GM23248 (cell line): ENCODE measurements at regions not wholly inside any gene's neighbourhood (a gene's known extent, or its start where the extent isn't known, plus 50 kb on each side); places are given as distances from the start of the nearest gene placed in this dataset.

Source experiments
- DNase-seq: peaks from one replicate; pipeline ENCODE4 v3.0.0-alpha.2; 2015
- H2AFZ ChIP-seq: fragments of 200-600 bp; sonication (generic); 2 replicates; pipeline ENCODE4 v1.6.1; 2016; ENCODE audit warnings: antibody characterized with exemption
- H3F3A ChIP-seq: fragments of 200-600 bp; sonication (generic); 2 replicates; pipeline ENCODE4 v1.6.1; 2016; ENCODE audit warnings: mild to moderate bottlenecking, antibody characterized with exemption, mixed run types; ENCODE audit not compliant: insufficient read depth
- H3K27ac ChIP-seq: fragments of 200-600 bp; sonication (generic); 2 replicates; pipeline ENCODE4 v1.5.1; 2016; ENCODE audit warnings: mild to moderate bottlenecking
- H3K27me3 ChIP-seq: fragments of 200-600 bp; sonication (generic); replicated peaks from 2 replicates; pipeline ENCODE4 v1.6.1; 2016; ENCODE audit warnings: mild to moderate bottlenecking; ENCODE audit not compliant: insufficient read depth
- H3K36me3 ChIP-seq: fragments of 200-600 bp; sonication (generic); 2 replicates; pipeline ENCODE4 v1.6.1; 2016; ENCODE audit warnings: low read depth, mild to moderate bottlenecking
- H3K4me1 ChIP-seq: fragments of 200-600 bp; sonication (generic); 2 replicates; pipeline ENCODE4 v1.6.1; 2016; ENCODE audit warnings: mild to moderate bottlenecking; ENCODE audit not compliant: insufficient read depth
- H3K4me2 ChIP-seq: fragments of 200-600 bp; sonication (generic); one replicate; pipeline ENCODE4 v1.6.1; 2016; ENCODE audit warnings: mild to moderate bottlenecking; ENCODE audit not compliant: unreplicated experiment
- H3K4me3 ChIP-seq: fragments of 200-600 bp; sonication (generic); 2 replicates; pipeline ENCODE4 v1.5.1; 2016; ENCODE audit warnings: mild to moderate bottlenecking
- H3K79me2 ChIP-seq: fragments of 200-600 bp; sonication (generic); 2 replicates; pipeline ENCODE4 v1.6.1; 2016; ENCODE audit warnings: mild to moderate bottlenecking; ENCODE audit not compliant: insufficient read depth
- H3K9ac ChIP-seq: fragments of 200-600 bp; sonication (generic); 2 replicates; pipeline ENCODE4 v1.6.1; 2016; ENCODE audit warnings: mild to moderate bottlenecking
- H3K9me2 ChIP-seq: fragments of 200-600 bp; sonication (generic); 2 replicates; pipeline ENCODE4 v1.6.1; 2016; ENCODE audit warnings: mixed run types, mild to moderate bottlenecking, moderate library complexity; ENCODE audit not compliant: insufficient read depth
- H3K9me3 ChIP-seq: fragments of 200-600 bp; sonication (generic); one replicate; pipeline ENCODE4 v1.6.1; 2017; ENCODE audit warnings: low read depth
- H4K20me1 ChIP-seq: fragments of 200-600 bp; sonication (generic); 2 replicates; pipeline ENCODE4 v1.6.0; 2016; ENCODE audit not compliant: insufficient read depth
- EZH2 ChIP-seq: fragments of 200-600 bp; sonication (generic); IDR thresholded peaks from 2 replicates; pipeline ENCODE4 v1.6.1; 2018; ENCODE audit warnings: antibody characterized with exemption, mild to moderate bottlenecking; ENCODE audit not compliant: insufficient read depth, poor library complexity, severe bottlenecking
- EZH2phosphoT487 ChIP-seq: fragments of 200-600 bp; sonication (generic); IDR thresholded peaks from 2 replicates; pipeline ENCODE4 v1.6.1; 2018; ENCODE audit warnings: antibody characterized with exemption, moderate library complexity, mild to moderate bottlenecking, low read depth; ENCODE audit not compliant: insufficient read depth
- WGBS, 2 experiments: methylation state at CpG; one replicate each; pipeline ENCODE4 v1.1.6; 2015 to 2017; ENCODE audit warnings: low lambda C conversion rate in 2 of 2, low coverage in 1 of 2; ENCODE audit errors: missing lambda C conversion rate in 2 of 2; 5-methylcytosine and 5-hydroxymethylcytosine counted together
- in situ Hi-C: fragments of 300-500 bp; cut with MboI; formaldehyde crosslinking; loops from 2 replicates; pipeline ENCODE4 v1.15.0; 2020

DNA sequence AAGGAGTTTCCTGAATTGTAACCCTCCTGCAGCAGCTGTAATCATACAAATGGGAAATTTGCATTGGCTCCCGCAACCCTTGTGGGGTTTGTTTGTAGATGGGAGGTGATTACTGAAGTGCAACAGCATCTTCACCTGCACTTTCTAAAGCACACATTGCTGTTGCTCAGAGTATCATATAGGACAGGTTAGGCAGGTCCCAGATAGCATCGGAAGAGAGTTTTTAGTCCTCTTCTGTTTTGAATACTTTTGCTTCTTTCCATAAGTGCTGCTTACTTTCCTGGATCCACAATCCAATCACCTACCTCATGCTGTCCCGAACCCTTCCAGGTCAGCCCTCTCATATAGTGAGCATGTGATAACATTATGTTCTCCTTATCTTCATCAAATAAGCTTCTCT, 300.4 kb downstream of the PTPRC start:
- Histone ChIP-seq H3K79me2 (peaks cover 11% of the 10 kb centered on the region), H3K9me3 (no peaks in the 10 kb centered on the region), H2AFZ (no peak overlapping the region), H4K20me1 (no peaks in the 10 kb centered on the region), H3K36me3 (no peaks in the 10 kb centered on the region), H3K27ac (no peak overlapping the region), H3K4me1 (peaks cover 11% of the 10 kb centered on the region), H3K9me2 (no peaks in the 10 kb centered on the region), H3K4me3 (no peak overlapping the region), H3F3A (peaks cover 32% of the 10 kb centered on the region), H3K4me2 (no peak overlapping the region), H3K9ac (no peak overlapping the region), H3K27me3 (no peaks in the 10 kb centered on the region)
- DNase-seq = no peak
- WGBS, 2 experiments = 90 to 91% methylated on average over 3 of the region's 3 CpGs
- no peak for TF ChIP-seq EZH2phosphoT487
- TF ChIP-seq EZH2 = no peak
- in situ Hi-C loops = no loop called here

DNA sequence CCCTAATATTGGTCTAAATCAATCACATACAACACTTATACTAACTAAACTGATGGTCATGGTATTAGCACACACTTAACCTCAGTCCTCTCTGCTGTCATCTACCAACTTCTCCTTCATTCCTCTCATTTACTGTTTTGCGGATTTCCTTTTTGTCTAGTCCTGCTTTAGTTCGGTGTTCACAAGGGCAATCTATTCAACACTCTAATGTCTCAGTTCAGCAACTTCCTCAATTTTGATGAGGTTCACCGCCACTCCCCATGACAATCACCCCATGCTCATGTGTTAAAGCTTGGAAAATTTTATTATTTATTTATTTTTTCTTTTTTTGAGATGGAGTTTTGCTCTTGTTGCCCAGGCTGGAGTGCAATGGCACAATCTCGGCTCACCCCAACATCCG, 301.1 kb downstream of the PTPRC start:
- H3K36me3 ChIP-seq = no peaks in the 10 kb centered on the region
- no peak overlapping the region for H3K4me2 ChIP-seq
- no peak overlapping the region for H3K27ac ChIP-seq

DNA sequence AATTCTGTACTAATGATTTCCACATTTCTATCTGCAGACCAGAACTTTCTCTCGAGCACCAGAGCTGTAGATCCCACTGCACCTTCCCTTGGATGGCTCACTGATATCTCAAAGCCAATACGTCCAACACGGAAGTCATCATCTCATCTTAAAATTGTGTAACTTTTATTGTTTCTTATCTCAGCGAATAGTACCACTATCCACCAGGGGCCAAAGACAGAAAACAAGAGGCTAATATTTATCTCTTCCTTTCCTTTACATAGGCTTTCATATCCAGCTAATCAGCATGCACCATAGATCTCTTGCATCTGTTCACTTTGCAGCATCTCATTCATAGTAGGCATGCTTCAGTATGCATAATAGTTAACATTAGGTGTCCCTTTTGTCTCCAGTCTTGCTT, 303.6 kb downstream of the PTPRC start:
- in situ Hi-C loops = no loop called here
- WGBS, 2 experiments = 65 to 67% methylated on average over 4 of the region's 4 CpGs
- no peak overlapping the region for H3K4me3 ChIP-seq

More for the DNA sequence above, 301.1 kb downstream of the PTPRC start:
- H3K9me2 ChIP-seq = no peaks in the 10 kb centered on the region
- peaks cover 27% of the 10 kb centered on the region for H3F3A ChIP-seq
- H3K27me3 ChIP-seq = no peaks in the 10 kb centered on the region
- peaks cover 4% of the 10 kb centered on the region; the same call in 1 of the 2 replicates for H3K4me1 ChIP-seq
- H4K20me1 ChIP-seq = no peaks in the 10 kb centered on the region
- H3K79me2 ChIP-seq = peaks cover 4% of the 10 kb centered on the region
- no peak overlapping the region for H3K4me3 ChIP-seq
- no peak overlapping the region for H2AFZ ChIP-seq
- no peak overlapping the region for H3K9ac ChIP-seq
- TF ChIP-seq EZH2 (no peak), EZH2phosphoT487 (no peak)
- in situ Hi-C loops = no loop called here
- H3K9me3 ChIP-seq = no peaks in the 10 kb centered on the region
- DNase-seq = no peak
- WGBS, 2 experiments = 91 to 95% methylated on average over 5 of the region's 5 CpGs

DNA sequence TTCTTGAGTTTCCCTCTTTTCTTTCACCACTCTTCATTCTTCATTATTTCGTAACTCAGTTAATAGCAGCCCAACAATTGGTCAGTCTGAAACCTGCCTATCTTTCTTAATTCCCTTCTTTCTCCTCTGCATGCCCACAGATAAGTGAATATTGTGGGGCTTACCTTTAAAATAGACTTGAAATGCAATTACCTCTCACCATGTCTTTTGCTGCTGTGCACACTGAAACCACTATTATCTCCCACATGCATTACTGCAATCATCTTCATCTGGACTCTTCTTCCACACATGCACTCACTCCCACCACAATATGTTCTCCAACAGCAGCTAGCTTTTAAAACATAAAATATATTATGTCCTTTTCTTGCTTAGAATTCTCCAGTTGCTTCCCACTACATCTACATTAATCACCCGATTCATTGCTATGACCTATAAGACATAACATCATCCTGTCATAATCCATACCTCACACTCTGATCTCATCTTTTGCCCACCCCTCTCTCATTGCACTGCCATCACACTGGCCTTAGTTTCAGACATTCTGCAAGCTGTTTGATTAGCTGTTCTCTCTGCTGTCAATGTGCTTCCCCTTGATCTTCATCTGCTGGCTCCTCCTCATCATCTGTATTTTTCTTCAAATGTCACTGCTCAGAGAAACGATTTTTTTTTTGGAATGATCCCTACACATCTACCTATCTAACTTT, 304.8 kb downstream of the PTPRC start:
- H3K79me2 ChIP-seq = no peaks in the 10 kb centered on the region
- no peak overlapping the region for H3K4me2 ChIP-seq
- no peaks in the 10 kb centered on the region for H3K9me3 ChIP-seq
- no peaks in the 10 kb centered on the region for H3K27me3 ChIP-seq
- H4K20me1 ChIP-seq = no peaks in the 10 kb centered on the region
- H3K4me1 ChIP-seq = no peaks in the 10 kb centered on the region
- H3K27ac ChIP-seq = no peak overlapping the region
- no peak overlapping the region for H3K9ac ChIP-seq
- in situ Hi-C loops = no loop called here
- no peak overlapping the region for H3K4me3 ChIP-seq
- no peak overlapping the region for H2AFZ ChIP-seq
- WGBS, 2 experiments = 46 to 52% methylated on average over 3 of the region's 3 CpGs
- H3F3A ChIP-seq = no peaks in the 10 kb centered on the region
- no peaks in the 10 kb centered on the region for H3K36me3 ChIP-seq
- no peak for DNase-seq
- H3K9me2 ChIP-seq = no peaks in the 10 kb centered on the region
- TF ChIP-seq EZH2phosphoT487 = no peak
- TF ChIP-seq EZH2 = no peak

More for the DNA sequence above, 303.6 kb downstream of the PTPRC start:
- Histone ChIP-seq H3K9ac (no peak overlapping the region), H3K4me2 (no peak overlapping the region), H3K79me2 (no peaks in the 10 kb centered on the region), H3K27me3 (no peaks in the 10 kb centered on the region), H2AFZ (no peak overlapping the region), H3F3A (peaks cover 5% of the 10 kb centered on the region; the same call in 1 of the 2 replicates), H3K27ac (no peak overlapping the region), H4K20me1 (no peaks in the 10 kb centered on the region), H3K36me3 (no peaks in the 10 kb centered on the region), H3K9me2 (no peaks in the 10 kb centered on the region), H3K4me1 (no peaks in the 10 kb centered on the region), H3K9me3 (no peaks in the 10 kb centered on the region)
- TF ChIP-seq EZH2 (no peak), EZH2phosphoT487 (no peak)
- no peak for DNase-seq
